Karpas-422 (cell line): ENCODE measurements at regions not wholly inside any gene's neighbourhood (a gene's known extent, or its start where the extent isn't known, plus 50 kb on each side); places are given as distances from the start of the nearest gene placed in this dataset.
A peak's percentile ranks its signal among the peaks of the same experiment; 100 is the strongest.

Experiments
- DNase-seq: peaks from one replicate; pipeline ENCODE4 v3.0.0-alpha.2; 2015
- H2AFZ ChIP-seq: fragments of 200-600 bp; sonication (generic); 2 replicates; pipeline ENCODE4 v1.6.1; 2014; ENCODE audit warnings: antibody characterized with exemption, low read length, mixed read lengths
- H3K27ac ChIP-seq: fragments of 200-600 bp; sonication (generic); 2 replicates; pipeline ENCODE4 v1.5.1; 2014; ENCODE audit warnings: mild to moderate bottlenecking, low read length, moderate library complexity
- H3K27me3 ChIP-seq: fragments of 200-600 bp; sonication (generic); 2 replicates; pipeline ENCODE4 v1.6.1; 2014; ENCODE audit warnings: low read length, mixed read lengths
- H3K36me3 ChIP-seq: fragments of 200-600 bp; sonication (generic); 2 replicates; pipeline ENCODE4 v1.6.1; 2014; ENCODE audit warnings: low read length, mixed read lengths; ENCODE audit not compliant: insufficient read depth
- H3K4me1 ChIP-seq: fragments of 200-600 bp; sonication (generic); 2 replicates; pipeline ENCODE4 v1.6.1; 2014; ENCODE audit warnings: mild to moderate bottlenecking, low read length, mixed read lengths
- H3K4me2 ChIP-seq: fragments of 200-600 bp; sonication (generic); 2 replicates; pipeline ENCODE4 v1.6.1; 2014; ENCODE audit warnings: low read length, low read depth, mild to moderate bottlenecking; ENCODE audit not compliant: poor library complexity, severe bottlenecking
- H3K4me3 ChIP-seq: fragments of 200-600 bp; sonication (generic); 2 replicates; pipeline ENCODE4 v1.5.1; 2014; ENCODE audit warnings: mild to moderate bottlenecking, antibody characterized with exemption, low read length, mixed read lengths
- H3K79me2 ChIP-seq: fragments of 200-600 bp; sonication (generic); 2 replicates; pipeline ENCODE4 v1.6.1; 2014; ENCODE audit warnings: mild to moderate bottlenecking, low read length, mixed read lengths
- H3K9ac ChIP-seq: fragments of 200-600 bp; sonication (generic); 2 replicates; pipeline ENCODE4 v1.6.0; 2014; ENCODE audit warnings: low read length
- H3K9me2 ChIP-seq: fragments of 200-600 bp; sonication (generic), shearing (Covaris generic); replicated peaks from 2 replicates; pipeline ENCODE4 v1.6.0; 2014; ENCODE audit warnings: mild to moderate bottlenecking, low read length, moderate library complexity; ENCODE audit not compliant: insufficient read depth
- H3K9me3 ChIP-seq: fragments of 300-700, 200-600 bp; sonication (generic); 2 replicates; pipeline ENCODE4 v1.6.1; 2014; ENCODE audit warnings: low read length, mixed read lengths
- H4K20me1 ChIP-seq: fragments of 200-600 bp; sonication (generic); 2 replicates; pipeline ENCODE4 v1.6.1; 2014; ENCODE audit warnings: mild to moderate bottlenecking, antibody characterized with exemption, low read length, low read depth; ENCODE audit not compliant: insufficient read depth

DNA sequence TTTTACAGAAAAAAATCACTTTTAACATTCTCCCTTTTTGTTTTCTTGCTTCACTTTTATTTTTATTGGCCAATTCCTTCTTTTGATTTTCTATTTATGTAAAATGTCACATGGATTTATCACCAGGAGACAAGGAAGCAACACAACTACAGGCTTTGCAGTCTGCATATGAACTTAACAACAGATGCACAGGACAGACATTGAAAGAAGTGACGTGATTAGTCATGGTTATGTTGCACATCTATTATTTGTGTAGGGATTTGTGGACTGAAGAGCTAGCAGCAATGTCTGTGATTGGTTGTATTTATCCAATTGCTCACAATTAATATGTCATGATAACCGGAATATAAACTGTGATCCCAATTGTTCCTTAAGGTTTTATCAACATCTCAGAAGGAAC is 147.8 kb upstream of the KLF3 start:
- no peaks in the 10 kb centered on the region for H3K27me3 ChIP-seq
- H3K36me3 ChIP-seq, result no peaks in the 10 kb centered on the region
- no peak overlapping the region for H3K4me3 ChIP-seq
- H3K27ac ChIP-seq, result no peak overlapping the region
- H3K9me3 ChIP-seq, result no peaks in the 10 kb centered on the region
- H3K9ac ChIP-seq, result no peak overlapping the region
- no peaks in the 10 kb centered on the region for H3K79me2 ChIP-seq
- DNase-seq, result no peak
- H3K4me2 ChIP-seq, result no peak overlapping the region
- no peaks in the 10 kb centered on the region for H3K9me2 ChIP-seq
- H3K4me1 ChIP-seq, result peaks cover 4% of the 10 kb centered on the region; the same call in 1 of the 2 replicates
- no peak overlapping the region for H2AFZ ChIP-seq
- H4K20me1 ChIP-seq, result no peaks in the 10 kb centered on the region

DNA sequence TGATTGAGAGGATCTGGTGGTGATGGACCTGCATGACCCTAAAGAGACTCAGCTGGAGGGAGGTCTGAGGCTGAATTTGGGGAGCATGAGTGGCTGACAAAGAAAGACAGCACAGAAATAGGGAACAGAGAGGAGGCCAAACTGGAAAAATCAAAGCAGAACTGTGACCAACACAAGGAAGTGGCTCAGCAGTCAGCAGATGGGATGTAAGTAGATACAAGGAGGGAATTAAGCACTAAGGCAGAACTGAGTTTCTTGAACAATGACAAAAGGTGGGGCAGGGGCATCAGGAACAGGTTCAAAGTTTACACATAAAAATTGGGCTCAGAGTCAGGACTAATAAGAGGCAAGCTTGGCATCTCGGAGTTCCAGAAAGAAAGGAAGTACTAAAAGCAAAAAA is 144.3 kb upstream of the KLF3 start:
- Histone ChIP-seq H3K79me2 (no peaks in the 10 kb centered on the region), H3K4me3 (no peak overlapping the region), H3K4me2 (no peak overlapping the region), H3K4me1 (no peaks in the 10 kb centered on the region), H3K9me3 (no peaks in the 10 kb centered on the region), H2AFZ (no peak overlapping the region), H3K27ac (no peak overlapping the region), H3K36me3 (no peaks in the 10 kb centered on the region), H3K9me2 (no peaks in the 10 kb centered on the region), H3K9ac (no peak overlapping the region), H4K20me1 (no peaks in the 10 kb centered on the region), H3K27me3 (no peaks in the 10 kb centered on the region)
- no peak for DNase-seq

DNA sequence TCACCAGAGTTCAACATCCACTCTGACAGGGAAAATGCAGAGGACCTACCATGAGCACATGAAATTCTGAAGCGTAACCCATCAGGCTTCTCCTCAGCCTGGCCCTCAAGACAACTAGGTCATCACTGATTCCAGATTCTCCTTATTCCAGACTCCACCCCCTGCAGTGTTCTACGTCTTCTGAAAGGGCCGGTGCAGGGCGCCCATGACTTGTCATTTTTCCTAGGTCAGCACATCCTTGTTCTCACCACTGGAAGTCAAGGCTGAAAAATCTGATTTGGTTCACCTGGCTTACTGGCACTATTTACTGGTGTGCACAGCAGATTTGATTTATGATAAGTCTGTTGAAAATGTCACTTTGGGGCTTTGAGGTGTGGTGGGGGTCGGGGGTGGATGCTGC is 140.9 kb upstream of the KLF3 start:
- Histone ChIP-seq H3K9me3 (no peaks in the 10 kb centered on the region), H3K27ac (no peak overlapping the region), H3K4me3 (no peak overlapping the region), H3K27me3 (no peaks in the 10 kb centered on the region), H3K9me2 (no peaks in the 10 kb centered on the region), H3K4me2 (no peak overlapping the region), H3K4me1 (no peaks in the 10 kb centered on the region), H3K36me3 (no peaks in the 10 kb centered on the region), H2AFZ (no peak overlapping the region), H4K20me1 (no peaks in the 10 kb centered on the region), H3K9ac (no peak overlapping the region), H3K79me2 (no peaks in the 10 kb centered on the region)
- DNase-seq, result no peak

DNA sequence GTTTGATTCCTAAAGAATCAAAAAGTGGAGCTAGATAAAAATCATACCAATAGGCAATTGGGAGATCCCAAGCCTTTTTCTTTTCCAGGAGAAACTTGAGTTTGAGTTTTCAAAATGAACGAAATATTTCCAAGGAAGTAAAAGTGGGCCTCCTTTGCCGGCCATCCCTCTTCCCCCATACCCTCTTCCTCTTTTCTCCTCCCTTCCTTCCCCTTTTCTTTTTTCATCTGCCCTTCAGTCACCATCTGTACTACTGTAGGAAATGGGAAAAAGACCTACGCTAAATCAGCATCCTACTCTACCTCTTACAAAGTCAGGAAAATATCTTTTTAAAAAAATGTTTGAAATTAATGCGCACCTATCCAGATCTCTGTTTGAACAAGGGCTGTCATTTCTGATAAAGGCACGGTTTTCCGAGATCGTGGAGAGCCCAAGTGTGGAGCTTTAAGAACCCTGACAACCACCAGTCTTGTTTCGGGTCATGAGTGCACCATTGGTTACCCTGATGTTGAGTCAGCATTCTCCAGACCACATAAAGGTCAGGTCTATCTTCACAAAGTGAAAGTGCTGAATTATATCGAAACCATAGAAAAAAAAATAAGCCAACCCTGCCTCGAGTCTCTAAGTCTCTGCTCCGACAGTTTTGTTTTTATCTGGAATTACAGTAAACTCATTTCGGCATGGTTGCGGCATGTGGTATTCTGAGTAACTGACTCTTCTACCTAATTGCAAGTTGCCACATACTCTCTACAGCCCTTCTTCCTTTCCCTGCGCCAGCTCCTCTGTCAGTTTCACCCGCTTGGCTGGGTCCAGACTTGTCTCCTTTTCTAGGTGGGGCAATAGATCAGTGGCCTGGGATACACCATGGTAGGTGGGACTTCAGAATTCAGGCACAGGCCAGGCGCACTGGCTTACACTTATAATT is 140.2 kb upstream of the KLF3 start:
- H3K4me1 ChIP-seq, result no peaks in the 10 kb centered on the region
- no peak for DNase-seq
- peak overlapping the region; percentile 44 for H3K4me2 ChIP-seq
- H3K4me3 ChIP-seq, result peak overlapping the region; percentile 20; the same call in 1 of the 2 replicates
- no peaks in the 10 kb centered on the region for H3K27me3 ChIP-seq
- no peaks in the 10 kb centered on the region for H3K9me3 ChIP-seq
- H3K9ac ChIP-seq, result no peak overlapping the region
- no peaks in the 10 kb centered on the region for H4K20me1 ChIP-seq
- no peaks in the 10 kb centered on the region for H3K79me2 ChIP-seq
- no peak overlapping the region for H2AFZ ChIP-seq
- no peaks in the 10 kb centered on the region for H3K36me3 ChIP-seq
- no peaks in the 10 kb centered on the region for H3K9me2 ChIP-seq
- no peak overlapping the region for H3K27ac ChIP-seq

DNA sequence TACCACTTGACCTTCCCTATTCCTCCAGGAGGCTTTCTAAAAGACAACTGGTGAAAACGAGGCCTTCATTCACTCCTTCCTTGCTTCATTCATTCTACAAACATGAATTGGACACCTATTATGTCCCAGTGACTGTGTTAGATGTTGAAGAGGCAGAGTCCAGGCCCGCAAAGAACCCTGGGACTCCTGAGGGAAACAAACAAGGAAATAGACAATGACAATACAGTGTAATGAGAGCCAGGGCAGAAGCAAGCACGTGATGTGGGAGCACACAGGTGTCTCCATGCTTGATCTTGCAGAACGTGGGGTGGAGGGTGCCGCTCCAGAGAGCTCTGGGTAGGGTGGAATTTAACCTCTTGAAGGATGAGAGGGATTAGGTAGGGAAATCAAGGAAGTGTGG is 137.6 kb upstream of the KLF3 start:
- Histone ChIP-seq H3K9me3 (no peaks in the 10 kb centered on the region), H3K4me1 (no peaks in the 10 kb centered on the region), H3K9me2 (no peaks in the 10 kb centered on the region), H4K20me1 (no peaks in the 10 kb centered on the region), H3K4me2 (no peak overlapping the region), H3K9ac (no peak overlapping the region), H2AFZ (no peak overlapping the region), H3K36me3 (no peaks in the 10 kb centered on the region), H3K4me3 (no peak overlapping the region), H3K27me3 (no peaks in the 10 kb centered on the region), H3K27ac (no peak overlapping the region), H3K79me2 (no peaks in the 10 kb centered on the region)
- no peak for DNase-seq

DNA sequence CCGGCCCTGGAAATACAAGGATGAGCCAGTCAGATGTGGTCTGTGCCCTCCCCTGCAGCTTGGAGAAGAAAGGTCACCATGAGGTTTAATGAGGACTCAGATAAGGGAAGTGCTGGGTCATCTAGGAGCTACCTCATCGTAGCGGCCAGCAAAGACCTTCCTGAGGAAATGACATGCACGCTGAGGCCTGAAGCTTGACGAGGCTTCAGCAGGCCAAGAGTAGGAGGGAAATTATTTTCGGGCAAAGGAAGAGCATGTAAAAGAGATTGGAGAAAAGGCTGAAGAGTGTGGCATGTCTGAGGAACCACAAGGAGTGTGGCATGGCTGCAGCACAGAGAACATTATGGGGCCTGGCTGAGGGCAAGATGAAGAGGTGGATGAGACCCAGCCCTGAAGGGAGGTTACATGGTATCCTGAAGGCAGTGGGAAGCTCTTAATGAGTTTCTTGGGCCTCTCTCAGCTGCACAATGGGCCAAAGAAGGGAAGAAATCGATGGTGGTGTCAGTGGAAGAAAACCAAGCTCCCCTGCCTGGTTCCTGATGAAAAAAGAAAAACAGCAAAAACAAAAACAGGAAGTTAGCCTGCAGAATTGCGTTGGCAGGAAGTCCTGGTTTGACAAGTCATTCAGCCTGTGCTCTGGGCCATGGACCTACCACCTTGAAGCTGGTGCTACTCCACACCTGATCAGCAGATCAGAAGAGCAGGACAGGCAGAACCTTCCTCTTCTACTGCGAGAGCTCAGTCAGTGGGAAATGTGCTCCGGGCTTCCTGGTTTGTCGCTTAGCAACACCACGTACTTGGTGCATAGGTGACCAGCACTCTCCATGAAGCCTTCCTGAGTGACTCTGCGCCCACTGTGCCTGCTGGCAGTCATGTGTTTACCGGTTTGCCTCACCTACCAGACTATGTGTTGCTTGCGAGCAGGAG is 134.5 kb upstream of the KLF3 start:
- Histone ChIP-seq H3K9me3 (no peaks in the 10 kb centered on the region), H3K36me3 (no peaks in the 10 kb centered on the region), H3K4me1 (no peaks in the 10 kb centered on the region), H3K27ac (no peak overlapping the region), H3K4me3 (no peak overlapping the region), H3K9ac (no peak overlapping the region), H3K9me2 (no peaks in the 10 kb centered on the region), H4K20me1 (no peaks in the 10 kb centered on the region), H3K27me3 (no peaks in the 10 kb centered on the region), H3K4me2 (no peak overlapping the region), H3K79me2 (no peaks in the 10 kb centered on the region), H2AFZ (no peak overlapping the region)
- no peak for DNase-seq

DNA sequence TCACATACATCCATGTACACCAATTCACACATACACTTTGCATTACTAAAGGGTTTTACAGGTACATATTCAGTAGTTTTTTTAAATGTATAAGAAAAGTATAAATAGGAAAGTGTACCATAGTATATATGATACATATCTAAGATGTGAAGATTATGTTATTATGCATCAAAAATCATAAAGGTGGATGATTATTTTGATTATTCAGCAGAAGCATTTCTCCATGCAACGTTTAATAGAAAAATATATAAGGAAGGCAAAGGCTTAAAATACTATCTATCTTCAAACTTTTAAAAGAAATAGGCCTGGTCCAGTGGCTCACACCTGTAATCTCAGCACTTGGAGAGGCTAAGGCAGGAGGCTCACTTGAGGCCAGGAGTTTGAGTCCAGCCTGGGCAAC is 133.5 kb upstream of the KLF3 start:
- H3K9me2 ChIP-seq, result no peaks in the 10 kb centered on the region
- H3K4me3 ChIP-seq, result no peak overlapping the region
- no peaks in the 10 kb centered on the region for H3K36me3 ChIP-seq
- H3K79me2 ChIP-seq, result no peaks in the 10 kb centered on the region
- H3K4me1 ChIP-seq, result no peaks in the 10 kb centered on the region
- no peaks in the 10 kb centered on the region for H3K9me3 ChIP-seq
- H4K20me1 ChIP-seq, result no peaks in the 10 kb centered on the region
- no peaks in the 10 kb centered on the region for H3K27me3 ChIP-seq
- no peak overlapping the region for H3K27ac ChIP-seq
- DNase-seq, result no peak
- no peak overlapping the region for H3K4me2 ChIP-seq
- H3K9ac ChIP-seq, result no peak overlapping the region
- H2AFZ ChIP-seq, result no peak overlapping the region

DNA sequence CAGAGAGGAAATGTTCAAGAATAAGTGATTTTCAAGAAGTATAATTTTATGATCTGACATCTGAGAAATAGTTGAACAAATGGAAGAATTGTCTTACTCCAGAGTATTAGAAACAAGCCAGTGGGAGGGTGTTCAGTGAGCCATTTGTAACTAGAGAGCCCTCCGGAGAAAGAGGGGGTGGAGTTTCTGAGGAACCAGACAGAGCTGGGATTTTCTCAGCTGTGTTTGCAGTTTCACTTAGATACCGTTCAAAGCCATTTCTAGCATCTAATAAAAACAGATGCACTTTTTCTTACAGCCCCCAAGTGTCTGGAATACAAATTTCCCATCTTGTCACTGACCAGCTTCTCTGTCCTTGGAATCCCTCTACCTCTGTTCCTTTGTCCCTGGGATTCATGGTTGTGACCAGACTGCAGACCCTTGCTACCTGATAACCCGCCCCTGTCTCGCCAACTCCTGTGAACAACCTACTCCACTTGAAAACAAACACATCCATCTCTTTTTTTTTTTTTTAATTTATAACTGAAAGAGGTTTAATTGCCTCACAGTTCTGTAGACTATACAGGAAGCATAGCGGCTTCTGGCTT is 132.8 kb upstream of the KLF3 start:
- H3K9me2 ChIP-seq, result no peaks in the 10 kb centered on the region
- no peak overlapping the region for H3K4me2 ChIP-seq
- no peak for DNase-seq
- no peaks in the 10 kb centered on the region for H3K36me3 ChIP-seq
- H2AFZ ChIP-seq, result no peak overlapping the region
- no peak overlapping the region for H3K27ac ChIP-seq
- H3K4me3 ChIP-seq, result no peak overlapping the region
- no peaks in the 10 kb centered on the region for H3K27me3 ChIP-seq
- H3K4me1 ChIP-seq, result no peaks in the 10 kb centered on the region
- H3K9me3 ChIP-seq, result no peaks in the 10 kb centered on the region
- H3K9ac ChIP-seq, result no peak overlapping the region
- H3K79me2 ChIP-seq, result no peaks in the 10 kb centered on the region
- H4K20me1 ChIP-seq, result no peaks in the 10 kb centered on the region
